ENCODE measurements at regions not wholly inside any gene's neighbourhood (a gene's known extent, or its start where the extent isn't known, plus 50 kb on each side); places are given as distances from the start of the nearest gene placed in this dataset.

DNA sequence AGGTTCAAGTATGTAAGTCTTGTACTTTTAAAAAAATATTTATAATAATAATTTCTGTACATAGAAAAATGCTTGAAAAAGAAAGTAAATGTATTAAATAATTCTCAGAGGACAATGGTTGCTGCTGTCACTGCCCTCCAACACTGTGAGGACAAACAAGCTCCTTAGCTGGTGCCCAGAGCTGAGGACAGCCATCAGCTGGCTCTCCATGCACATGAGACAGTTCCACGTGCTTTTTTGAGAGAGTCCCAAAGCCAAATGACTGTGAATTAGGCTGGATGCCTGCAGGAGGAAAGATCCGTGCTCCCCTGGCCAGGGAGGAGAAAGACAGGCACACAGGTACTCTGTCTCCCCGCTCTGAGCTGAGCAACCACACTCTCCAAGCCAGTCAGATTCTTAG is 115.5 kb upstream of the IRX5 start:
- H3K36me3 ChIP-seq (ENCODE audit: control insufficient read depth, insufficient read depth, low read length): no peaks in the 10 kb centered on the region
- H3K4me3 ChIP-seq (ENCODE audit: low read depth, low read length): no peak overlapping the region
- CTCF ChIA-PET: no interaction called here
- POLR2A ChIA-PET: no interaction called here
- DNase-seq (ENCODE audit: low read depth): no peak
- TF ChIP-seq, protein P1, sequence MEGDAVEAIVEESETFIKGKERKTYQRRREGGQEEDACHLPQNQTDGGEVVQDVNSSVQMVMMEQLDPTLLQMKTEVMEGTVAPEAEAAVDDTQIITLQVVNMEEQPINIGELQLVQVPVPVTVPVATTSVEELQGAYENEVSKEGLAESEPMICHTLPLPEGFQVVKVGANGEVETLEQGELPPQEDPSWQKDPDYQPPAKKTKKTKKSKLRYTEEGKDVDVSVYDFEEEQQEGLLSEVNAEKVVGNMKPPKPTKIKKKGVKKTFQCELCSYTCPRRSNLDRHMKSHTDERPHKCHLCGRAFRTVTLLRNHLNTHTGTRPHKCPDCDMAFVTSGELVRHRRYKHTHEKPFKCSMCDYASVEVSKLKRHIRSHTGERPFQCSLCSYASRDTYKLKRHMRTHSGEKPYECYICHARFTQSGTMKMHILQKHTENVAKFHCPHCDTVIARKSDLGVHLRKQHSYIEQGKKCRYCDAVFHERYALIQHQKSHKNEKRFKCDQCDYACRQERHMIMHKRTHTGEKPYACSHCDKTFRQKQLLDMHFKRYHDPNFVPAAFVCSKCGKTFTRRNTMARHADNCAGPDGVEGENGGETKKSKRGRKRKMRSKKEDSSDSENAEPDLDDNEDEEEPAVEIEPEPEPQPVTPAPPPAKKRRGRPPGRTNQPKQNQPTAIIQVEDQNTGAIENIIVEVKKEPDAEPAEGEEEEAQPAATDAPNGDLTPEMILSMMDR (IDR thresholded peaks at IDR 0.05; ENCODE audit: insufficient read depth, low read depth, low read length): no peak
- H3K27me3 ChIP-seq (ENCODE audit: control insufficient read depth, insufficient read depth, low read length): peaks cover 2% of the 10 kb centered on the region

- CTCF ChIA-PET: interaction anchor here (0.6 kb wide), 1 partner anchor 11 kb away, joined by 3 read pairs; no protein-coding TSS in a partner anchor
- H3K36me3 ChIP-seq (ENCODE audit: control insufficient read depth, insufficient read depth, low read length): no peaks in the 10 kb centered on the region
- TF ChIP-seq, protein P1 (IDR thresholded peaks at IDR 0.05; ENCODE audit: insufficient read depth, low read depth, low read length): no peak
- DNase-seq (ENCODE audit: low read depth): no peak
- H3K4me3 ChIP-seq (ENCODE audit: low read depth, low read length): no peak overlapping the region
- POLR2A ChIA-PET: no interaction called here
- H3K27me3 ChIP-seq (ENCODE audit: control insufficient read depth, insufficient read depth, low read length): peaks cover 2% of the 10 kb centered on the region
Observed at GRCh38 chr16:54813778-54814177, 116.9 kb upstream of the IRX5 start.

GRCh38 chr16:54812229-54812628 is 118.4 kb upstream of the IRX5 start:
- H3K36me3 ChIP-seq (ENCODE audit: control insufficient read depth, insufficient read depth, low read length): no peaks in the 10 kb centered on the region
- POLR2A ChIA-PET: no interaction called here
- CTCF ChIA-PET: interaction anchor here (1.7 kb wide), 1 partner anchor 10 kb away, joined by 4 read pairs; no protein-coding TSS in a partner anchor
- TF ChIP-seq, protein P1 (IDR thresholded peaks at IDR 0.05; ENCODE audit: insufficient read depth, low read depth, low read length): peak; percentile 28
- no peak for DNase-seq (ENCODE audit: low read depth)
- peaks cover 2% of the 10 kb centered on the region for H3K27me3 ChIP-seq (ENCODE audit: control insufficient read depth, insufficient read depth, low read length)
- no peak overlapping the region for H3K4me3 ChIP-seq (ENCODE audit: low read depth, low read length)

GRCh38 chr16:54808890-54809289 is 121.8 kb upstream of the IRX5 start:
- POLR2A ChIA-PET: no interaction called here
- TF ChIP-seq, protein P1 (IDR thresholded peaks at IDR 0.05; ENCODE audit: insufficient read depth, low read depth, low read length): no peak
- CTCF ChIA-PET: no interaction called here
- Histone ChIP-seq H3K27me3 (ENCODE audit: control insufficient read depth, insufficient read depth, low read length) (no peaks in the 10 kb centered on the region), H3K4me3 (ENCODE audit: low read depth, low read length) (no peak overlapping the region), H3K36me3 (ENCODE audit: control insufficient read depth, insufficient read depth, low read length) (no peaks in the 10 kb centered on the region)
- no peak for DNase-seq (ENCODE audit: low read depth)

GRCh38 chr16:54806881-54807360 is 123.7 kb upstream of the IRX5 start:
- TF ChIP-seq, protein P1 (IDR thresholded peaks at IDR 0.05; ENCODE audit: insufficient read depth, low read depth, low read length): no peak
- DNase-seq (ENCODE audit: low read depth): no peak
- ChIA-PET POLR2A (no interaction called here), CTCF (interaction anchor here (1.3 kb wide), 1 partner anchor 524 kb away, joined by 4 read pairs; no protein-coding TSS in a partner anchor)
- Histone ChIP-seq H3K36me3 (ENCODE audit: control insufficient read depth, insufficient read depth, low read length) (no peaks in the 10 kb centered on the region), H3K27me3 (ENCODE audit: control insufficient read depth, insufficient read depth, low read length) (no peaks in the 10 kb centered on the region), H3K4me3 (ENCODE audit: low read depth, low read length) (no peak overlapping the region)

Data from BJ (cell line).